H9 (cell line): ENCODE measurements at regions not wholly inside any gene's neighbourhood (a gene's known extent, or its start where the extent isn't known, plus 50 kb on each side); places are given as distances from the start of the nearest gene placed in this dataset.

Experiments
- DNase-seq: peaks from one replicate; pipeline ENCODE4 v3.0.0-alpha.2; 2017
- H2AFZ ChIP-seq: one replicate; pipeline ENCODE4 v1.6.1; 2013; ENCODE audit warnings: mild to moderate bottlenecking, low read length, control low read depth, moderate library complexity
- H2AK5ac ChIP-seq: 2 replicates; pipeline ENCODE4 v1.6.1; 2013; ENCODE audit warnings: low read length, control low read depth, mixed read lengths; ENCODE audit not compliant: insufficient read length
- H2BK120ac ChIP-seq: one replicate; pipeline ENCODE4 v1.6.1; 2013; ENCODE audit warnings: low read depth, mild to moderate bottlenecking, low read length, control low read depth, inconsistent platforms; ENCODE audit not compliant: poor library complexity, severe bottlenecking
- H2BK12ac ChIP-seq: 2 replicates; pipeline ENCODE4 v1.6.1; 2013; ENCODE audit warnings: low read length, control low read depth, mixed read lengths, low read depth; ENCODE audit not compliant: insufficient read length
- H2BK15ac ChIP-seq: 2 replicates; pipeline ENCODE4 v1.6.1; 2013; ENCODE audit warnings: low read depth, low read length, control low read depth
- H2BK20ac ChIP-seq: one replicate; pipeline ENCODE4 v1.6.1; 2013; ENCODE audit warnings: low read depth, mild to moderate bottlenecking, low read length, control low read depth, inconsistent platforms; ENCODE audit not compliant: poor library complexity, severe bottlenecking
- H2BK5ac ChIP-seq: 2 replicates; pipeline ENCODE4 v1.6.1; 2013; ENCODE audit warnings: low read length, control low read depth, mixed read lengths; ENCODE audit not compliant: insufficient read length
- H3K14ac ChIP-seq: 2 replicates; pipeline ENCODE4 v1.6.1; 2013; ENCODE audit warnings: low read length, control low read depth; ENCODE audit not compliant: insufficient read depth
- H3K18ac ChIP-seq: 2 replicates; pipeline ENCODE4 v1.6.1; 2013; ENCODE audit warnings: low read depth, mild to moderate bottlenecking, mixed read lengths, low read length, control low read depth; ENCODE audit not compliant: insufficient read length
- H3K23ac ChIP-seq: 2 replicates; pipeline ENCODE4 v1.6.1; 2013; ENCODE audit warnings: low read length, control low read depth, mixed read lengths, low read depth; ENCODE audit not compliant: insufficient read length
- H3K23me2 ChIP-seq: 2 replicates; pipeline ENCODE4 v1.6.1; 2013; ENCODE audit warnings: low read depth, mild to moderate bottlenecking, mixed read lengths, low read length, control low read depth; ENCODE audit not compliant: insufficient read length, poor library complexity, severe bottlenecking
- H3K27ac ChIP-seq: 2 replicates; pipeline ENCODE4 v1.5.1; 2013; ENCODE audit warnings: low read length, control low read depth, mixed read lengths, low read depth; ENCODE audit not compliant: insufficient read length
- H3K27me3 ChIP-seq: 2 replicates; pipeline ENCODE4 v1.6.1; 2013; ENCODE audit warnings: low read length, control low read depth, inconsistent platforms; ENCODE audit not compliant: insufficient read depth
- H3K4ac ChIP-seq: 2 replicates; pipeline ENCODE4 v1.6.1; 2013; ENCODE audit warnings: low read depth, mild to moderate bottlenecking, control low read depth, inconsistent platforms, low read length, moderate library complexity
- H3K4me1 ChIP-seq: 2 replicates; pipeline ENCODE4 v1.6.1; 2013; ENCODE audit warnings: low read length, control low read depth, inconsistent platforms; ENCODE audit not compliant: insufficient read depth
- H3K4me2 ChIP-seq: 2 replicates; pipeline ENCODE4 v1.6.1; 2013; ENCODE audit warnings: low read length, control low read depth, mixed read lengths; ENCODE audit not compliant: insufficient read length, insufficient read depth
- H3K56ac ChIP-seq: 2 replicates; pipeline ENCODE4 v1.6.1; 2013; ENCODE audit warnings: low read depth, mild to moderate bottlenecking, mixed read lengths, low read length, control low read depth; ENCODE audit not compliant: insufficient read length
- H3K79me1 ChIP-seq: 2 replicates; pipeline ENCODE4 v1.6.1; 2013; ENCODE audit warnings: low read depth, mild to moderate bottlenecking, moderate library complexity, low read length, control low read depth, inconsistent platforms; ENCODE audit not compliant: insufficient read depth, poor library complexity, severe bottlenecking
- H3K79me2 ChIP-seq: 2 replicates; pipeline ENCODE4 v1.6.1; 2013; ENCODE audit warnings: low read length, control low read depth, inconsistent platforms; ENCODE audit not compliant: insufficient read depth
- H3K9ac ChIP-seq: 2 replicates; pipeline ENCODE4 v1.6.1; 2013; ENCODE audit warnings: low read length, control low read depth, mixed read lengths; ENCODE audit not compliant: insufficient read length; ENCODE audit errors: extremely low read depth
- H3K9me3 ChIP-seq: one replicate; pipeline ENCODE4 v1.6.1; 2013; ENCODE audit warnings: low read depth, low read length, inconsistent platforms; ENCODE audit not compliant: control insufficient read depth
- H3T11ph ChIP-seq: one replicate; pipeline ENCODE4 v1.6.1; 2013; ENCODE audit warnings: mild to moderate bottlenecking, low read length, control low read depth, inconsistent platforms
- H4K20me1 ChIP-seq: one replicate; pipeline ENCODE4 v1.6.1; 2013; ENCODE audit not compliant: control insufficient read depth, insufficient read length, insufficient read depth
- H4K5ac ChIP-seq: 2 replicates; pipeline ENCODE4 v1.6.1; 2013; ENCODE audit warnings: low read depth, mild to moderate bottlenecking, mixed read lengths, low read length, control low read depth; ENCODE audit not compliant: insufficient read length
- H4K8ac ChIP-seq: replicated peaks from 2 replicates; pipeline ENCODE4 v1.6.1; 2013; ENCODE audit warnings: low read length, control low read depth, mixed read lengths, low read depth; ENCODE audit not compliant: insufficient read length
- H4K91ac ChIP-seq: 2 replicates; pipeline ENCODE4 v1.6.1; 2013; ENCODE audit warnings: low read depth, mild to moderate bottlenecking, moderate library complexity, mixed read lengths, low read length, control low read depth; ENCODE audit not compliant: insufficient read length
- H3K27ac Mint-ChIP-seq, 3 experiments: 2 replicates in 2 of 3; 3 replicates in 1 of 3; pipeline ENCODE4 v1.8.0; 2020 to 2021; ENCODE audit warnings: mixed read lengths in 3 of 3, mild to moderate bottlenecking in 1 of 3, moderate library complexity in 1 of 3
- H3K27me3 Mint-ChIP-seq: 2 replicates; pipeline ENCODE4 v1.8.0; 2021; ENCODE audit warnings: low read depth, mild to moderate bottlenecking, moderate library complexity, mixed read lengths
- H3K36me3 Mint-ChIP-seq, 3 experiments: 2 replicates in 2 of 3; 3 replicates in 1 of 3; pipeline ENCODE4 v1.8.0; 2020 to 2021; ENCODE audit warnings: low read depth in 3 of 3, mixed read lengths in 3 of 3; ENCODE audit not compliant: insufficient read depth in 1 of 3
- H3K4me1 Mint-ChIP-seq, 2 experiments: 2 replicates each; pipeline ENCODE4 v1.8.0; 2020; ENCODE audit warnings: mixed read lengths in 2 of 2
- H3K4me3 Mint-ChIP-seq, 2 experiments: 2 replicates in 1 of 2; 3 replicates in 1 of 2; pipeline ENCODE4 v1.8.0; 2020 to 2021; ENCODE audit warnings: mild to moderate bottlenecking in 2 of 2, mixed read lengths in 2 of 2, moderate library complexity in 1 of 2
- H3K9me3 Mint-ChIP-seq, 2 experiments: 2 replicates in 1 of 2; 3 replicates in 1 of 2; pipeline ENCODE4 v1.8.0; 2020; ENCODE audit warnings: mild to moderate bottlenecking in 2 of 2, mixed read lengths in 2 of 2, moderate library complexity in 1 of 2
- CTCF ChIP-seq: fragments of 200-600 bp; sonication (generic); conservative IDR thresholded peaks from 3 replicates; pipeline ENCODE4 v1.8.0; 2021; ENCODE audit warnings: antibody characterized with exemption, mild to moderate bottlenecking
- WGBS: extraction: QIAGEN DNeasy Blood & Tissue Kit; methylation state at CpG from one replicate; pipeline ENCODE4 v1.1.7; 2013; ENCODE audit warnings: missing lambda C conversion rate, low lambda C conversion rate, mixed read lengths; ENCODE audit not compliant: insufficient read length; ENCODE audit errors: extremely low coverage; 5-methylcytosine and 5-hydroxymethylcytosine counted together

GRCh38 chr4:13250263-13250662 lies 233.9 kb downstream of the RAB28 start:
- H3K27ac Mint-ChIP-seq, result 0 out of 7 replicates have a peak overlapping the region, but pooled peaks of 1 of the 3 experiments have one; percentile 4
- no CpG with 5 or more reads among the region's 3 CpGs for WGBS
- H4K5ac ChIP-seq, result no peak overlapping the region

More at GRCh38 chr4:13250263-13250662, 233.9 kb downstream of the RAB28 start:
- H3K56ac ChIP-seq, result no peak overlapping the region
- no peak overlapping the region for H2AK5ac ChIP-seq
- H2BK15ac ChIP-seq, result no peak overlapping the region
- H3K79me1 ChIP-seq, result no peaks in the 10 kb centered on the region
- H3K4ac ChIP-seq, result no peak overlapping the region
- H2BK5ac ChIP-seq, result no peak overlapping the region
- no peak overlapping the region for H2BK120ac ChIP-seq
- Mint-ChIP-seq H3K4me1 (peaks cover 2 to 8% of the 10 kb centered on the region in 2 experiments; a peak in 2 of 4 replicates), H3K9me3 (peaks cover 18 to 25% of the 10 kb centered on the region in 2 experiments), H3K36me3 (peaks cover 4 to 18% (median 9%) of the 10 kb centered on the region in 3 experiments; a peak in 5 of 7 replicates), H3K27me3 (no peaks in the 10 kb centered on the region; the same call in 1 of the 2 replicates), H3K4me3 (no peak overlapping the region)
- no peaks in the 10 kb centered on the region for H4K20me1 ChIP-seq
- no peak overlapping the region for H3T11ph ChIP-seq
- no peak overlapping the region for H3K23ac ChIP-seq
- no peaks in the 10 kb centered on the region for H3K27me3 ChIP-seq
- DNase-seq, result no peak
- no peak overlapping the region for H3K4me2 ChIP-seq
- no peaks in the 10 kb centered on the region; the same call in 1 of the 2 replicates for H3K4me1 ChIP-seq
- H3K27ac ChIP-seq, result no peak overlapping the region
- no peak overlapping the region for H2AFZ ChIP-seq
- no peak overlapping the region for H3K9ac ChIP-seq
- H2BK20ac ChIP-seq, result no peak overlapping the region
- no peak overlapping the region for H4K91ac ChIP-seq
- no peak overlapping the region for H4K8ac ChIP-seq
- H3K14ac ChIP-seq, result no peak overlapping the region
- TF ChIP-seq CTCF, result no peak
- no peaks in the 10 kb centered on the region for H3K9me3 ChIP-seq
- no peak overlapping the region for H2BK12ac ChIP-seq
- H3K18ac ChIP-seq, result no peak overlapping the region
- H3K23me2 ChIP-seq, result no peaks in the 10 kb centered on the region
- no peaks in the 10 kb centered on the region for H3K79me2 ChIP-seq
